Activated CD4-positive, alpha-beta T cell treated with anti-CD3 and anti-CD28 coated beads for 36 hours (primary cell): ENCODE measurements at regions not wholly inside any gene's neighbourhood (a gene's known extent, or its start where the extent isn't known, plus 50 kb on each side); places are given as distances from the start of the nearest gene placed in this dataset.

Experiments used
- ATAC-seq: fragments of 200-7000 bp; cut with Tn5 transposase; one replicate; pipeline ENCODE4 v1.10.0; 2021; ENCODE audit warnings: mild to moderate bottlenecking, moderate library complexity
- CTCF ChIA-PET: fragments of 350-600 bp; sonication (Branson Sonifier 250); formaldehyde crosslinking; loops from one replicate; lab custom pipeline; 2021; ENCODE audit warnings: antibody characterized with exemption; lab: Charles Lee
- POLR2A ChIA-PET: fragments of 350-600 bp; sonication (Branson Sonifier 250); formaldehyde crosslinking; loops from one replicate; lab custom pipeline; 2021; ENCODE audit warnings: antibody characterized with exemption, inconsistent platforms; lab: Charles Lee
- DNase-seq: peaks from one replicate; pipeline ENCODE4 v3.0.0-alpha.2; 2020
- H3K27ac Mint-ChIP-seq: one replicate; pipeline ENCODE4 v1.8.0; 2021; ENCODE audit warnings: mixed read lengths
- H3K27me3 Mint-ChIP-seq: one replicate; pipeline ENCODE4 v1.8.0; 2021; ENCODE audit warnings: mixed read lengths
- H3K36me3 Mint-ChIP-seq: one replicate; pipeline ENCODE4 v1.8.0; 2021; ENCODE audit warnings: low read depth, mixed read lengths
- H3K4me1 Mint-ChIP-seq: one replicate; pipeline ENCODE4 v1.8.0; 2021; ENCODE audit warnings: mixed read lengths
- H3K4me3 Mint-ChIP-seq: one replicate; pipeline ENCODE4 v1.8.0; 2021; ENCODE audit warnings: mild to moderate bottlenecking, moderate library complexity, mixed read lengths
- H3K9me3 Mint-ChIP-seq: one replicate; pipeline ENCODE4 v1.8.0; 2021; ENCODE audit warnings: low read depth, mixed read lengths
- intact Hi-C, 2 experiments: fragments of 100-400 bp; cut with DNase I in 1 of 2; cut with micrococcal nuclease in 1 of 2; formaldehyde crosslinking; loops; one replicate each; pipeline versions ENCODE4 v1.14.2 to v1.15.1; 2022 to 2024; cut with DNase I, micrococcal nuclease

- intact Hi-C loops = no loop called here
- ChIA-PET CTCF (no interaction called here), POLR2A (no interaction called here)
- no peak for ATAC-seq
- no peak overlapping the region for H3K27ac Mint-ChIP-seq
- H3K27me3 Mint-ChIP-seq = no peaks in the 10 kb centered on the region
- H3K4me1 Mint-ChIP-seq = no peaks in the 10 kb centered on the region
- no peak overlapping the region for H3K4me3 Mint-ChIP-seq
- peaks cover 5% of the 10 kb centered on the region for H3K9me3 Mint-ChIP-seq
- no peak for DNase-seq
- H3K36me3 Mint-ChIP-seq = no peaks in the 10 kb centered on the region
These were observed 284.6 kb upstream of the ZFP64 start for GRCh38 chr20:52476074-52476750.

GRCh38 chr20:52473186-52473585 is 281.6 kb upstream of the ZFP64 start:
- H3K27me3 Mint-ChIP-seq = no peaks in the 10 kb centered on the region
- ChIA-PET POLR2A (no interaction called here), CTCF (no interaction called here)
- H3K36me3 Mint-ChIP-seq = no peaks in the 10 kb centered on the region
- H3K9me3 Mint-ChIP-seq = no peaks in the 10 kb centered on the region
- intact Hi-C loops = no loop called here
- no peak for ATAC-seq
- no peaks in the 10 kb centered on the region for H3K4me1 Mint-ChIP-seq
- no peak for DNase-seq
- no peak overlapping the region for H3K27ac Mint-ChIP-seq
- no peak overlapping the region for H3K4me3 Mint-ChIP-seq

GRCh38 chr20:52470561-52470960 is 279.0 kb upstream of the ZFP64 start:
- POLR2A ChIA-PET = no interaction called here
- Mint-ChIP-seq H3K4me1 (no peaks in the 10 kb centered on the region), H3K27ac (no peak overlapping the region), H3K9me3 (no peaks in the 10 kb centered on the region), H3K4me3 (no peak overlapping the region), H3K27me3 (no peaks in the 10 kb centered on the region), H3K36me3 (no peaks in the 10 kb centered on the region)
- no peak for ATAC-seq
- intact Hi-C loops = no loop called here
- DNase-seq = no peak
- CTCF ChIA-PET = no interaction called here

GRCh38 chr20:52469128-52469527 is 277.5 kb upstream of the ZFP64 start:
- no peaks in the 10 kb centered on the region for H3K36me3 Mint-ChIP-seq
- intact Hi-C loops = no loop called here
- ChIA-PET POLR2A (no interaction called here), CTCF (no interaction called here)
- H3K27ac Mint-ChIP-seq = no peak overlapping the region
- no peaks in the 10 kb centered on the region for H3K9me3 Mint-ChIP-seq
- no peak overlapping the region for H3K4me3 Mint-ChIP-seq
- no peak for DNase-seq
- no peaks in the 10 kb centered on the region for H3K4me1 Mint-ChIP-seq
- no peak for ATAC-seq
- no peaks in the 10 kb centered on the region for H3K27me3 Mint-ChIP-seq

GRCh38 chr20:52465991-52466390 is 274.4 kb upstream of the ZFP64 start:
- Mint-ChIP-seq H3K4me3 (no peak overlapping the region), H3K27me3 (peaks cover 4% of the 10 kb centered on the region), H3K9me3 (no peaks in the 10 kb centered on the region), H3K36me3 (no peaks in the 10 kb centered on the region), H3K4me1 (no peaks in the 10 kb centered on the region), H3K27ac (no peak overlapping the region)
- no peak for ATAC-seq
- no peak for DNase-seq
- ChIA-PET POLR2A (interaction anchor here (0.7 kb wide), 1 partner anchor 64 kb away, joined by 12 read pairs; no protein-coding TSS in a partner anchor), CTCF (no interaction called here)
- intact Hi-C loops = no loop called here

- ChIA-PET POLR2A (no interaction called here), CTCF (interaction anchor here (0.6 kb wide), 1 partner anchor 78 kb away, joined by 3 read pairs; no protein-coding TSS in a partner anchor)
- no peaks in the 10 kb centered on the region for H3K4me1 Mint-ChIP-seq
- intact Hi-C loops = no loop called here
- no peaks in the 10 kb centered on the region for H3K36me3 Mint-ChIP-seq
- H3K27me3 Mint-ChIP-seq = peaks cover 4% of the 10 kb centered on the region
- DNase-seq (no peak), ATAC-seq (no peak)
- no peak overlapping the region for H3K4me3 Mint-ChIP-seq
- peaks cover 5% of the 10 kb centered on the region for H3K9me3 Mint-ChIP-seq
- H3K27ac Mint-ChIP-seq = no peak overlapping the region
These were observed 270.0 kb upstream of the ZFP64 start for GRCh38 chr20:52461582-52461981.

- Mint-ChIP-seq H3K4me3 (no peak overlapping the region), H3K36me3 (no peaks in the 10 kb centered on the region), H3K9me3 (peaks cover 5% of the 10 kb centered on the region), H3K27me3 (peaks cover 4% of the 10 kb centered on the region), H3K27ac (no peak overlapping the region), H3K4me1 (no peaks in the 10 kb centered on the region)
- POLR2A ChIA-PET = no interaction called here
- CTCF ChIA-PET = no interaction called here
- intact Hi-C loops = no loop called here
- DNase-seq (no peak), ATAC-seq (no peak)
These were observed 267.6 kb upstream of the ZFP64 start for GRCh38 chr20:52459150-52459549.

GRCh38 chr20:52457826-52458225 is 266.2 kb upstream of the ZFP64 start:
- no peaks in the 10 kb centered on the region for H3K4me1 Mint-ChIP-seq
- no peak overlapping the region for H3K27ac Mint-ChIP-seq
- DNase-seq = no peak
- H3K27me3 Mint-ChIP-seq = peaks cover 4% of the 10 kb centered on the region
- H3K36me3 Mint-ChIP-seq = no peaks in the 10 kb centered on the region
- ATAC-seq = no peak
- intact Hi-C loops = no loop called here
- CTCF ChIA-PET = interaction anchor here (0.6 kb wide), 1 partner anchor 35 kb away, joined by 3 read pairs; no protein-coding TSS in a partner anchor
- POLR2A ChIA-PET = no interaction called here
- H3K9me3 Mint-ChIP-seq = peaks cover 5% of the 10 kb centered on the region
- no peak overlapping the region for H3K4me3 Mint-ChIP-seq

- Mint-ChIP-seq H3K9me3 (peaks cover 2% of the 10 kb centered on the region), H3K4me1 (peaks cover 4% of the 10 kb centered on the region), H3K4me3 (no peak overlapping the region), H3K36me3 (no peaks in the 10 kb centered on the region), H3K27ac (no peak overlapping the region), H3K27me3 (no peaks in the 10 kb centered on the region)
- DNase-seq (no peak), ATAC-seq (no peak)
- CTCF ChIA-PET = interaction anchor here (0.6 kb wide), 1 partner anchor 1038 kb away, joined by 5 read pairs; no protein-coding TSS in a partner anchor
- intact Hi-C loops = no loop called here
- POLR2A ChIA-PET = no interaction called here
These were observed 263.1 kb upstream of the ZFP64 start for GRCh38 chr20:52454660-52455059.

GRCh38 chr20:52448513-52449232 is 257.1 kb upstream of the ZFP64 start:
- POLR2A ChIA-PET = no interaction called here
- Mint-ChIP-seq H3K36me3 (no peaks in the 10 kb centered on the region), H3K27me3 (no peaks in the 10 kb centered on the region), H3K9me3 (no peaks in the 10 kb centered on the region), H3K4me3 (no peak overlapping the region), H3K4me1 (peaks cover 4% of the 10 kb centered on the region), H3K27ac (no peak overlapping the region)
- CTCF ChIA-PET = interaction anchor here (0.8 kb wide), 1 partner anchor 12 kb away, joined by 3 read pairs; no protein-coding TSS in a partner anchor
- no peak for ATAC-seq
- DNase-seq = no peak
- intact Hi-C loops = no loop called here

GRCh38 chr20:52447225-52447551 is 255.6 kb upstream of the ZFP64 start:
- CTCF ChIA-PET = interaction anchor here (1.7 kb wide), 1 partner anchor 31 kb away, joined by 7 read pairs; no protein-coding TSS in a partner anchor
- no peak for DNase-seq
- intact Hi-C loops = no loop called here
- POLR2A ChIA-PET = no interaction called here
- Mint-ChIP-seq H3K9me3 (no peaks in the 10 kb centered on the region), H3K4me1 (peaks cover 2% of the 10 kb centered on the region), H3K27me3 (no peaks in the 10 kb centered on the region), H3K4me3 (no peak overlapping the region), H3K36me3 (no peaks in the 10 kb centered on the region), H3K27ac (no peak overlapping the region)
- ATAC-seq = no peak
